ENCODE measurements at regions not wholly inside any gene's neighbourhood (a gene's known extent, or its start where the extent isn't known, plus 50 kb on each side); places are given as distances from the start of the nearest gene placed in this dataset.

DNA sequence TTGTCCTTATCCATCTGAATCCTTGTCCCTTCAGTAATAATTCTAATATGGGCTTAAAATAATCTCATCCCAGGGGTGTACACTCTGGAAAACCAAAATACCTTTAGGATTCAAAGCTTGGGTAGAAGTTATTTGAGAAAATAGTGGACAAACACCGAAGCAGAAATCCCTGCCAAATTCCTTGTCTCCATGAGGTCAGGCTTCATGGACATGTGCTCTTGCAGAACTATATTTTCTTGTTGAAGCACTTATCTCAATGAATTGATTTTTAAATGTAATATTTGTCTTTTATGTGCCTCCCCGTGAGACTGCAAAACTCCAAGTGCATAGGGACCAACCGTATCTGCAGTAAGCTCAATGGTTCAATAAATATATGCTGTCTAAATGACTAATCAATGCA lies 1153.3 kb upstream of the AUTS2 start:
- Histone ChIP-seq H3K4me1 (ENCODE audit: insufficient read depth, low read length, poor library complexity, severe bottlenecking) (no peaks in the 10 kb centered on the region), H3K9me3 (ENCODE audit: insufficient read depth, low read depth, low read length) (no peaks in the 10 kb centered on the region; the same call in 1 of the 2 replicates), H3K79me2 (ENCODE audit: insufficient read depth, low read length) (no peaks in the 10 kb centered on the region), H3F3A (ENCODE audit: low read depth) (no peaks in the 10 kb centered on the region), H4K20me1 (ENCODE audit: insufficient read depth, low read length, poor library complexity, severe bottlenecking) (no peaks in the 10 kb centered on the region), H3K4me2 (ENCODE audit: low read depth, low read length, poor library complexity, severe bottlenecking) (no peak overlapping the region), H3K27me3 (ENCODE audit: insufficient read depth, low read length, poor library complexity, severe bottlenecking) (no peaks in the 10 kb centered on the region), H3K36me3 (ENCODE audit: insufficient read depth, low read length) (no peaks in the 10 kb centered on the region), H3K9ac (ENCODE audit: low read depth, low read length, poor library complexity, severe bottlenecking) (no peak overlapping the region), H3K9me2 (replicated peaks; ENCODE audit: low read depth, low read length) (no peaks in the 10 kb centered on the region), H2AFZ (ENCODE audit: low read length) (no peak overlapping the region), H3K4me3 (ENCODE audit: low read length, poor library complexity, severe bottlenecking) (no peak overlapping the region)
- no peak for TF ChIP-seq EZH2phosphoT487 (IDR thresholded peaks at IDR 0.05; ENCODE audit: borderline replicate concordance)
- TF ChIP-seq, protein P1, sequence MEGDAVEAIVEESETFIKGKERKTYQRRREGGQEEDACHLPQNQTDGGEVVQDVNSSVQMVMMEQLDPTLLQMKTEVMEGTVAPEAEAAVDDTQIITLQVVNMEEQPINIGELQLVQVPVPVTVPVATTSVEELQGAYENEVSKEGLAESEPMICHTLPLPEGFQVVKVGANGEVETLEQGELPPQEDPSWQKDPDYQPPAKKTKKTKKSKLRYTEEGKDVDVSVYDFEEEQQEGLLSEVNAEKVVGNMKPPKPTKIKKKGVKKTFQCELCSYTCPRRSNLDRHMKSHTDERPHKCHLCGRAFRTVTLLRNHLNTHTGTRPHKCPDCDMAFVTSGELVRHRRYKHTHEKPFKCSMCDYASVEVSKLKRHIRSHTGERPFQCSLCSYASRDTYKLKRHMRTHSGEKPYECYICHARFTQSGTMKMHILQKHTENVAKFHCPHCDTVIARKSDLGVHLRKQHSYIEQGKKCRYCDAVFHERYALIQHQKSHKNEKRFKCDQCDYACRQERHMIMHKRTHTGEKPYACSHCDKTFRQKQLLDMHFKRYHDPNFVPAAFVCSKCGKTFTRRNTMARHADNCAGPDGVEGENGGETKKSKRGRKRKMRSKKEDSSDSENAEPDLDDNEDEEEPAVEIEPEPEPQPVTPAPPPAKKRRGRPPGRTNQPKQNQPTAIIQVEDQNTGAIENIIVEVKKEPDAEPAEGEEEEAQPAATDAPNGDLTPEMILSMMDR (conservative IDR thresholded peaks at IDR 0.05; ENCODE audit: low read length): no peak

DNA sequence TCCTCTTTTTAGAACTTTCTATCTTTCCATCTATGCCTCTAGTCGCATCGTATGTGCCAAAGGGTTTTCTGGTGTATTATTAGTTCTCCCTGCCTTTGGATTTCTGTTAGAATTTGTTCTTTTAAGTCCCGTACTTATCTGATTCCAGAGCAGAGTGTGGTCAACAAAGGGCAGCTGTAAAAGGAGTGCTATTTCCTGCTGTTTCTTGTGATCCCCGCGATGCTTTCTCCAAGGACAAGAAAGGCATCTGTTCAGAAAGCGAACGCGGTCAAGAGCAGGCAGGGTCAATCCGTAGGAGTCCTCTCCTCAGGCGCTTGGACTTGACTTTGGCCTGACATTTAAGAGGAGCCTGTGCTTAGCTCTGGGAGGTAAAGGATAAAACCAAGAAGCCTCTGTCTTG lies 1152.1 kb upstream of the AUTS2 start:
- H3K79me2 ChIP-seq (ENCODE audit: insufficient read depth, low read length): no peaks in the 10 kb centered on the region
- no peaks in the 10 kb centered on the region for H4K20me1 ChIP-seq (ENCODE audit: insufficient read depth, low read length, poor library complexity, severe bottlenecking)
- no peaks in the 10 kb centered on the region for H3F3A ChIP-seq (ENCODE audit: low read depth)
- no peak overlapping the region for H3K4me2 ChIP-seq (ENCODE audit: low read depth, low read length, poor library complexity, severe bottlenecking)
- H3K9me2 ChIP-seq (replicated peaks; ENCODE audit: low read depth, low read length): no peaks in the 10 kb centered on the region
- TF ChIP-seq, protein P1 (conservative IDR thresholded peaks at IDR 0.05; ENCODE audit: low read length): no peak
- no peak for TF ChIP-seq EZH2phosphoT487 (IDR thresholded peaks at IDR 0.05; ENCODE audit: borderline replicate concordance)
- H3K4me1 ChIP-seq (ENCODE audit: insufficient read depth, low read length, poor library complexity, severe bottlenecking): no peaks in the 10 kb centered on the region
- H3K9ac ChIP-seq (ENCODE audit: low read depth, low read length, poor library complexity, severe bottlenecking): no peak overlapping the region
- H3K36me3 ChIP-seq (ENCODE audit: insufficient read depth, low read length): no peaks in the 10 kb centered on the region
- H2AFZ ChIP-seq (ENCODE audit: low read length): no peak overlapping the region
- no peak overlapping the region for H3K4me3 ChIP-seq (ENCODE audit: low read length, poor library complexity, severe bottlenecking)
- no peaks in the 10 kb centered on the region; the same call in 1 of the 2 replicates for H3K9me3 ChIP-seq (ENCODE audit: insufficient read depth, low read depth, low read length)
- H3K27me3 ChIP-seq (ENCODE audit: insufficient read depth, low read length, poor library complexity, severe bottlenecking): no peaks in the 10 kb centered on the region

DNA sequence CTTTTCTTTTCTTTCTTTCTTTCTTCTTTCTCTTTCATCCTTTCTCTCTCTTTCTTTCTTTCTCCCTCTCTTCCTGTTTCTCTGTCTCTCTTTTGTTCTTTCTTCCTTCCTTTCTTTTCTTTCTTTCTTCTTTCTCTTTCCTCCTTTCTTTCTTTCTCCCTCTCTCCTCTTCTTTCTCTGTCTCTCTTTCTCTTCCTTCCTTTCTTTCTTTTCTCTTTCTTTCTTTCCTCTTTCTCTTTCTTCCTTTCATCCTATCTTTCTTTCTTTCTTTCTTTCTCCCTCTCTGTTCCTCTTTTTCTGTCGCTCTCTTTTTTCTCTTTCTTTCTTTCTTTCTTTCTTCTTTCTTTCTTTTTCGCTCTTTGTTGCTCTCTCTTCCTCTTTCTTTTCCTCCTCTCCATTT lies 1149.2 kb upstream of the AUTS2 start:
- no peaks in the 10 kb centered on the region for H3K79me2 ChIP-seq (ENCODE audit: insufficient read depth, low read length)
- no peaks in the 10 kb centered on the region; the same call in 1 of the 2 replicates for H3K9me3 ChIP-seq (ENCODE audit: insufficient read depth, low read depth, low read length)
- H3F3A ChIP-seq (ENCODE audit: low read depth): no peaks in the 10 kb centered on the region
- no peaks in the 10 kb centered on the region for H3K36me3 ChIP-seq (ENCODE audit: insufficient read depth, low read length)
- no peak overlapping the region for H3K4me3 ChIP-seq (ENCODE audit: low read length, poor library complexity, severe bottlenecking)
- H3K27me3 ChIP-seq (ENCODE audit: insufficient read depth, low read length, poor library complexity, severe bottlenecking): no peaks in the 10 kb centered on the region
- no peak overlapping the region for H2AFZ ChIP-seq (ENCODE audit: low read length)
- H3K9me2 ChIP-seq (replicated peaks; ENCODE audit: low read depth, low read length): no peaks in the 10 kb centered on the region
- no peak overlapping the region for H3K9ac ChIP-seq (ENCODE audit: low read depth, low read length, poor library complexity, severe bottlenecking)
- no peak overlapping the region for H3K4me2 ChIP-seq (ENCODE audit: low read depth, low read length, poor library complexity, severe bottlenecking)
- TF ChIP-seq, protein P1 (conservative IDR thresholded peaks at IDR 0.05; ENCODE audit: low read length): no peak
- no peak for TF ChIP-seq EZH2phosphoT487 (IDR thresholded peaks at IDR 0.05; ENCODE audit: borderline replicate concordance)
- H3K4me1 ChIP-seq (ENCODE audit: insufficient read depth, low read length, poor library complexity, severe bottlenecking): no peaks in the 10 kb centered on the region
- no peaks in the 10 kb centered on the region for H4K20me1 ChIP-seq (ENCODE audit: insufficient read depth, low read length, poor library complexity, severe bottlenecking)
